ENCODE measurements at regions not wholly inside any gene's neighbourhood (a gene's known extent, or its start where the extent isn't known, plus 50 kb on each side); places are given as distances from the start of the nearest gene placed in this dataset.

DNA sequence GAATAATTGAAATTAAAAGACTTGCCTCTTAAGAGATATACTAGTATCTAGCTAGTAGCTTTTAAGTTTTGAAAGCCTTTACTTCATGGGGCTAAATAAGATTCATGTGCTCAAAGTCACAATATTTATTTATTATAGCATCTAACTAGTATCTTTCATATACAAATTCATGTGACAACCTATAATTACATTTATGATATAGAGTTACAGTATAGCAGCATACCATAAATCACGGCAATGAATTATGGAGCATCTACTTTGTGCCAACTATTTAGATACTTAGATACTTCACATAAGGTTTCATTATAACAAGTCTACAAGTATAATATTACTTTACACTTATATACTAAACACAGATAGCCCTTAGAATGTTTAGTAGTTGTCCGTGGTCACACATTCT is 229.4 kb downstream of the TPRG1 start:
- TF ChIP-seq CTCF (conservative IDR thresholded peaks at IDR 0.05; ENCODE audit: low read length) = no peak
- no peak for TF ChIP-seq EZH2phosphoT487 (IDR thresholded peaks at IDR 0.05; ENCODE audit: borderline replicate concordance, low read depth, low read length)

Measured in OCI-LY7 (cell line).